ENCODE measurements at regions not wholly inside any gene's neighbourhood (a gene's known extent, or its start where the extent isn't known, plus 50 kb on each side); places are given as distances from the start of the nearest gene placed in this dataset.

GRCh38 chr2:38159191-38159590, 83.2 kb upstream of the CYP1B1 start:
- TF ChIP-seq CTCF (IDR thresholded peaks at IDR 0.05) (no peak), POLR2A (IDR thresholded peaks at IDR 0.05) (no peak)
